Central memory CD8-positive, alpha-beta T cell (primary cell): ENCODE measurements at regions not wholly inside any gene's neighbourhood (a gene's known extent, or its start where the extent isn't known, plus 50 kb on each side); places are given as distances from the start of the nearest gene placed in this dataset.

Source experiments
- ATAC-seq: fragments of 150-1000 bp; cut with Tn5 transposase; replicated peaks from 2 replicates; pipeline ENCODE4 v1.10.0; 2022; ENCODE audit warnings: mild to moderate bottlenecking, moderate FRiP score, moderate number of reproducible peaks; ENCODE audit not compliant: poor library complexity, severe bottlenecking; ENCODE audit errors: extremely low read depth
- DNase-seq, 2 donors: peaks; one replicate each; pipeline ENCODE4 v3.0.0; 2021; ENCODE audit warnings: low spot score in 2 of 2
- H3K27ac Mint-ChIP-seq: one replicate; pipeline ENCODE4 v1.8.0; 2022; ENCODE audit warnings: low read depth, mild to moderate bottlenecking, moderate library complexity, mixed read lengths
- H3K27me3 Mint-ChIP-seq: one replicate; pipeline ENCODE4 v1.8.0; 2022; ENCODE audit warnings: mixed read lengths
- H3K36me3 Mint-ChIP-seq: one replicate; pipeline ENCODE4 v1.8.0; 2022; ENCODE audit warnings: mild to moderate bottlenecking, moderate library complexity, mixed read lengths; ENCODE audit not compliant: insufficient read depth
- H3K4me1 Mint-ChIP-seq: one replicate; pipeline ENCODE4 v1.8.0; 2022; ENCODE audit warnings: mixed read lengths
- H3K4me3 Mint-ChIP-seq: one replicate; pipeline ENCODE4 v1.8.0; 2022; ENCODE audit warnings: mild to moderate bottlenecking, moderate library complexity, mixed read lengths
- H3K9me3 Mint-ChIP-seq: one replicate; pipeline ENCODE4 v1.8.0; 2022; ENCODE audit warnings: mixed read lengths

- H3K27ac Mint-ChIP-seq = no peak overlapping the region
- no peak overlapping the region for H3K4me3 Mint-ChIP-seq
- H3K9me3 Mint-ChIP-seq = no peaks in the 10 kb centered on the region
- ATAC-seq (no peak), DNase-seq (no peak)
- H3K36me3 Mint-ChIP-seq = no peaks in the 10 kb centered on the region
- H3K4me1 Mint-ChIP-seq = no peaks in the 10 kb centered on the region
- peaks cover 20% of the 10 kb centered on the region for H3K27me3 Mint-ChIP-seq
These were observed 312.1 kb downstream of the TFAP2C start for GRCh38 chr20:56941101-56941686.

- Mint-ChIP-seq H3K27me3 (peaks cover 9% of the 10 kb centered on the region), H3K9me3 (no peaks in the 10 kb centered on the region), H3K36me3 (no peaks in the 10 kb centered on the region), H3K4me1 (no peaks in the 10 kb centered on the region), H3K27ac (no peak overlapping the region), H3K4me3 (no peak overlapping the region)
- no peak for ATAC-seq
- no peak for DNase-seq
These were observed 315.1 kb downstream of the TFAP2C start for GRCh38 chr20:56943946-56944945.

GRCh38 chr20:56945057-56945456 lies 316.0 kb downstream of the TFAP2C start:
- Mint-ChIP-seq H3K9me3 (no peaks in the 10 kb centered on the region), H3K27ac (no peak overlapping the region), H3K36me3 (no peaks in the 10 kb centered on the region), H3K4me1 (no peaks in the 10 kb centered on the region), H3K4me3 (no peak overlapping the region), H3K27me3 (peaks cover under 1% of the 10 kb centered on the region)
- DNase-seq = no peak
- no peak for ATAC-seq

- ATAC-seq = no peak
- DNase-seq = no peak
- Mint-ChIP-seq H3K4me3 (no peak overlapping the region), H3K27me3 (no peaks in the 10 kb centered on the region), H3K9me3 (no peaks in the 10 kb centered on the region), H3K36me3 (no peaks in the 10 kb centered on the region), H3K4me1 (no peaks in the 10 kb centered on the region), H3K27ac (no peak overlapping the region)
These were observed 316.8 kb downstream of the TFAP2C start for GRCh38 chr20:56945901-56946300.

GRCh38 chr20:56949318-56949717 lies 317.1 kb downstream of the BMP7 start:
- DNase-seq (no peak), ATAC-seq (no peak)
- Mint-ChIP-seq H3K27ac (no peak overlapping the region), H3K27me3 (no peaks in the 10 kb centered on the region), H3K4me3 (no peak overlapping the region), H3K36me3 (no peaks in the 10 kb centered on the region), H3K4me1 (no peaks in the 10 kb centered on the region), H3K9me3 (no peaks in the 10 kb centered on the region)

GRCh38 chr20:56952258-56953047 lies 314.0 kb downstream of the BMP7 start:
- DNase-seq = no peak
- Mint-ChIP-seq H3K4me1 (no peaks in the 10 kb centered on the region), H3K27me3 (peaks cover 6% of the 10 kb centered on the region), H3K27ac (no peak overlapping the region), H3K9me3 (no peaks in the 10 kb centered on the region), H3K4me3 (no peak overlapping the region), H3K36me3 (no peaks in the 10 kb centered on the region)
- ATAC-seq = no peak

GRCh38 chr20:56953048-56953586 lies 313.3 kb downstream of the BMP7 start:
- DNase-seq (no peak), ATAC-seq (no peak)
- Mint-ChIP-seq H3K36me3 (no peaks in the 10 kb centered on the region), H3K27ac (no peak overlapping the region), H3K4me3 (no peak overlapping the region), H3K27me3 (peaks cover 13% of the 10 kb centered on the region), H3K9me3 (no peaks in the 10 kb centered on the region), H3K4me1 (no peaks in the 10 kb centered on the region)

- H3K9me3 Mint-ChIP-seq = no peaks in the 10 kb centered on the region
- no peaks in the 10 kb centered on the region for H3K36me3 Mint-ChIP-seq
- ATAC-seq (no peak), DNase-seq (no peak)
- H3K4me1 Mint-ChIP-seq = no peaks in the 10 kb centered on the region
- H3K27ac Mint-ChIP-seq = no peak overlapping the region
- H3K27me3 Mint-ChIP-seq = peaks cover 24% of the 10 kb centered on the region
- H3K4me3 Mint-ChIP-seq = no peak overlapping the region
These were observed 311.6 kb downstream of the BMP7 start for GRCh38 chr20:56954797-56955196.

GRCh38 chr20:56955680-56956079 lies 310.8 kb downstream of the BMP7 start:
- Mint-ChIP-seq H3K36me3 (no peaks in the 10 kb centered on the region), H3K4me1 (no peaks in the 10 kb centered on the region), H3K27me3 (peaks cover 29% of the 10 kb centered on the region), H3K27ac (no peak overlapping the region), H3K4me3 (no peak overlapping the region), H3K9me3 (no peaks in the 10 kb centered on the region)
- ATAC-seq (no peak), DNase-seq (no peak)

GRCh38 chr20:56956534-56956933 lies 309.9 kb downstream of the BMP7 start:
- ATAC-seq (no peak), DNase-seq (no peak)
- Mint-ChIP-seq H3K36me3 (no peaks in the 10 kb centered on the region), H3K9me3 (no peaks in the 10 kb centered on the region), H3K4me1 (no peaks in the 10 kb centered on the region), H3K4me3 (no peak overlapping the region), H3K27me3 (peaks cover 29% of the 10 kb centered on the region), H3K27ac (no peak overlapping the region)

GRCh38 chr20:56957737-56958553 lies 308.5 kb downstream of the BMP7 start:
- ATAC-seq (no peak), DNase-seq (no peak)
- Mint-ChIP-seq H3K27ac (no peak overlapping the region), H3K4me3 (no peak overlapping the region), H3K36me3 (no peaks in the 10 kb centered on the region), H3K27me3 (peaks cover 29% of the 10 kb centered on the region), H3K4me1 (no peaks in the 10 kb centered on the region), H3K9me3 (no peaks in the 10 kb centered on the region)

GRCh38 chr20:56964901-56965300 lies 301.5 kb downstream of the BMP7 start:
- H3K27me3 Mint-ChIP-seq = peaks cover 4% of the 10 kb centered on the region
- no peak overlapping the region for H3K4me3 Mint-ChIP-seq
- no peaks in the 10 kb centered on the region for H3K36me3 Mint-ChIP-seq
- H3K27ac Mint-ChIP-seq = no peak overlapping the region
- H3K4me1 Mint-ChIP-seq = no peaks in the 10 kb centered on the region
- no peaks in the 10 kb centered on the region for H3K9me3 Mint-ChIP-seq
- DNase-seq (no peak), ATAC-seq (no peak)
